HG03558 (cell line): ENCODE measurements at regions not wholly inside any gene's neighbourhood (a gene's known extent, or its start where the extent isn't known, plus 50 kb on each side); places are given as distances from the start of the nearest gene placed in this dataset.
"Not testable (repeated sequence)": the region's sequence is repeated elsewhere in the genome, so short reads cannot be mapped to it uniquely, and the experiment has no call there.

Source experiments
- ATAC-seq: cut with Tn5 transposase; IDR thresholded peaks from one replicate; pipeline ENCODE4 v1.9.1; 2021; ENCODE audit warnings: moderate number of reproducible peaks; ENCODE audit not compliant: unreplicated experiment; ENCODE audit errors: extremely low read depth

DNA sequence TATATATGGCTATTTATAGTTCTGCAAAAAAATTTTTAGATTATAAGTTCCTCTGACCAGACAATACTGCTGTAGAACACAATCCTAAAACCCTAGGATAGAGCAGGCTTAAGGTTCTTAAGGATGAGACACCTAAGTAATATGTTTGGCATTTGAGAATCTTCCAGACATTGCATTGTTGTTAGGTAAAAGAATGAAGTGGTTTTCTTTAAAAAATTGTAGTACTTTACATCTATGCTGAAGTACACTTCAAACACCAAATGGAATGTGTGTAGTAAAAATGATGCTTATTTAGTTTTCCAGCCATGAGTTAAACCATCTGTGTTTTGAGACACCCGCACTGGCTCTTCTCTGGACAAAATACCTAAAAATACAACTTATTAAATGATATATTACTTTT lies 857.7 kb downstream of the OTOL1 start:
- no peak for ATAC-seq

DNA sequence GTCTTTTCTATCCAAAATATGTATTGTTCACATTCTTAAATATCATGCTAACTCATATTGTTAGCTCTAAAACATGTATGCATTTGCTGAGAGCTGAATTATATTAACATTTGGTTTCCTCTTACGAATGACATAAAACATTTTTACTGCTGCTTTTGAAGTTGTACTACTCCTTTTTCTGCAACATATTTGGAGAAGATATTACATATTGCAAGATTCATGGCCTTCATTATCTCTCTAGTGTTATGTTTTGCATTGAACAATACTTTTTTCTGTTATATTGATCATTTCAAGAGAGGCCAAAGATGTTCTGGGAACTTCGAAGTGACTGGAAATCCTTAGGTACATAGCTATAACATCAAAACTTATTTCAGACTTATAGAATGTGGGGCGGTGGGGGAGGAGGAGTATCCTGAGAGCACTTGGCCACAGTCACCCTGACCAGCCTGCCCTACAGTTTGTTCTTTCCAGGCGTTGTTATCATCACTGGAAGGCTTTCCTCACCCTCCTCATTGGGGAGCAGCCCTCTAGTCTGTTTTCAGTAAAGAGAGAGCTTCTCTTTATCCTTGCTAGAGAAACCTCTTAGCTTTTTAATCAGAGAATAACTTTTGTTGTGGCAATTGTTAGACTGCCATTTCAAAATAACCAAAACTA lies 868.6 kb downstream of the OTOL1 start:
- ATAC-seq = no peak

DNA sequence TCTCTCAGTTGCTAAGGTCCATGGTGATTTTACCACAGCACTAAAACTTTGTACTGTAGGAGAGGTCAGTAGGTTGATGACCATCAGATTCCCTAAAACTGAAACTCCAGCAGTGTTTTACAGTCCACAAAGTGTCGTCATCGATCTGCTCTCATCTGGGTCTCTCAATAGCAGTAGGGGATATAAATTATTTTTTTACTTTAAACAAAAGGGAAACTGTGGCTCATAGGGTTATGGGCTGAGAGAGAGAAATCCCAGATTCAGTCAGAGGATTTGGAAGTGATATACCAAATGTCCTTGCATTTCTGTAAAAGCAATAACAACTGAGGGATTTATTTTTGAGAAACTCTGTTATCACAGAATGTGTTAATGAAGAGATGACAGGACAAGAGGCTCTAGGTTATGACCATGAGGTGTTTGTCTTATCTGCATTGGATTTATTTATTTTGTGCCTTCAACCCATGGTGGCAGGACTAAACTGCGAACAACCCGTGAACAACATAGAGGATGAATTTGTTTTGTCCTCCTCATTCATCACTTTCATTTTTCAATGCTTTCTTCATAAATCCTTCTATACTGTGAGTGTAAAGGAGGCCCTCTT lies 869.7 kb downstream of the OTOL1 start:
- ATAC-seq = no peak

DNA sequence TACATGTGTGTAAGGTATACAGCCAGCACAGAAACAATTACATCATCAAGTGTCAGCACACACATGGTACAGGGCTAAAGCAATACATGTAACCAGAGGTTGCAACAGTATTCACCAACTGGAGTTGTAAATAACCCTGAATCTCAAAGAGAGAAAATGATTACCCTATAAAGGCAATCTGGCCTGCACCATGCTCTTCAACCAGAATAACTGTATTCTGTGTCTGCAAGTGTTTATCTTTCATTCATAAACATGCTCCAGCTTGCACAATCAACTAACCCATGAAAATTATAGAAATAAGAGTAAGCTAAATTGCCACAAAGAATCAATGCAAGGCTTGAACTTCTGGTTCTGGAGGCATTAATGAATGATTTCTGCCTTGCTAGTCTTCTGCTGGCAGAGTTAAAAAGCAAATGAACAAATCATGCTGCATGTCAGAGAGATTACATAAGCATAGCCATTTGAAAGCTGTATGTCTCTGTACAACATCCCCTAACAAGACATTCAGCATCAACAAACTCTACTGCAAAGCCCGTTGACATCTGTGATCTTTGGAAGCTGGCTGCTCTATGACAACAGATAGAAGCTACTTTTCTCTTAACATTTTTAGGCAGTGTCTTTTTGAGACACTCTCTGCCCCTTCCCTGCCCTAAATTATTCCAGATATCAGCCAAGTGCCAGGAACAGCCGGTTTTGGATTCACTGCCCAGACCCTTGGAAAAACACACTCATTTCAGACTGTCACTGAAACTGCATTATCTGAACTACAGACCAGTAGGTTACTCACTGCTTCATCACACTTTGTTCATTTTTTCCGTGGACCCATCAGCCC lies 871.0 kb downstream of the OTOL1 start:
- ATAC-seq = no peak

DNA sequence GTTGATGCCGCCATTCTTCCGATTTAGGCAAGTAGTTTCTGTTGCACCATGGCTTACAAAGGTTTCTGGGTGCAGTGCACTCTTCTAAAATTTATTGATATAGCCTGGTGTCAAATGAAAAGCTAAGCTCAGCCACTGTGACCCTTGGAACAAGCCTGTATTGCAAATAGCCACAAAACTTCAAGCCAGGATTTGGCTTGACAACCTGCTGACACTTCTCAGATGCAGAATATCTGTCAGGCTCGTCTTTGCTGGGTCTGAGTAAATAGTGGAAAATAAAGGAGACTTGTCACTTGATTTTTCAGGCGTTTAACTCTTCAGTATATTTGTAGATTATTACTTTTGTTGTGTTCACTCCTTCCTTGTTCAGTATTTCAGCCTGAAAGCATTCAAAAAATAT lies 871.8 kb downstream of the OTOL1 start:
- no peak for ATAC-seq

DNA sequence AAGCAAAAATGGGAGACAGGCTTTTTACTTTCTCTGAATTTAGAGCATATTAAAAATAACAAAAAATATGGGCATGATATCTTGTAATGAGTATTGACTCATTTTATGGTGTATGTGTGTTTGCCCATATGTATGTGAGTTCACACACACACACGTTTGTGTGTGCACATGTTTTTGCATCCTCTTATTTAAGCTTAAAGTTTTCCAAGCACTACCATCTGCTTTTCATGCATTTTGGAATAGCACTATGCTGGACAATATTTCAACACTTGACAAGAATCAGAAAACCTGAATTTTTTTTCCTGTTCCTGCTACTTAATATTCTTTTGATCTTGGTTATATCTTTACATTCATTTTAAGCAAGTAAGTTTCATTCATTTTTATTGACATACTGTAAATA lies 872.7 kb downstream of the OTOL1 start:
- no peak for ATAC-seq

DNA sequence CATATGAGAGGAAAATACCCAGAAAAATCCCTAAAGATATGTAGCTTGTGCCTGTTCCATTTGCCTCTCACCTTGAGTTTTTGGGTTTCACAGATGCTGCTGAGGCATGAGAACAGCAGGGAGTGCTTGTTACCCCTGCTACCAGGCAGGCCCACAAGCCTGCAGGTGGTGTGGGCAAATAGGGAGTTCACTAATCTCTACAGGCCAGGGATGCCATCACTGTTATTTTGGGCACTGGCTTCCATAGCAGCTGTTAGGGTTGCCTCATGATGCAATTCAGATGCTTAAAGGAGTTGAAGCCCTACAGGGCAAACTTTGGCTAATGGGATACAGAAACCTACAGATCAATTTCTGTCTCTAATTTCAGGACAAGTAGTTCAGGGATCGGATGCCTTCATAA lies 873.5 kb downstream of the OTOL1 start:
- no peak for ATAC-seq

DNA sequence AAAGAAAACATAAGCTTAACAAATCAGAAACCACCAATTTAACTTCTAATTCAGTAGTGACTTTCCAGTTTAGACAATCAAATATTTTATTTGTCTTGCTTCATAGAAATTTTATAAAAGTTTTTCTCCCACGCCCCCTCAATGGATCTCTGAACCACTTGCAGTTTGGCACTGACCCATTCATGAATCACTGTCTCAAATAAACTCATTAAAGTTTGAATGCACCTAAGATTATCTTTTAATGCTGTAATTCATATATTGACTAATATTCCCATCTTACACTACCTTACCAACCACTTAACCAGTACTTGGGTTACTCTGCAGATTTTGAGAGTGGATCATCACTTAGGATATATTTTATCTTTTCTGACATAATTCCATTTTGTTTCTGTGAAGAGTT lies 880.2 kb downstream of the OTOL1 start:
- ATAC-seq = no peak

DNA sequence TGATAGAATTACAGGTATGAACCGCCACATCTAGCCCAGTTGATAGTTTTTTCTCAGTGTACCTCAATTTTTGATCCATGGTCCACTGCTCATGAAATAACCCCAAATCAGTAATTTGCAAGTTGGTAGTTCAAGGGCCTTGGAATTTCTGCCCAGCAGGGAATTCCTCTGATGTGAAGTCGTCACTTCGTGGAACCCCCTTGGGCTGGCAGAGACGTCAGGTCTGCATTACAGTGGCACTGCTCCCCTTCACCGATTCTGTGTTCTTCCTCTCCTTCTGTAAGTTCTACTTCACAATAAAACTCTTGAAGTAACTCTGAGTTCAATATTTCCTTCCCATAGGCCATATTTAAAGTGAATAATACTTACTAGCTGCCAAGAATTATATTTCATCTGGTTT lies 881.0 kb downstream of the OTOL1 start:
- no peak for ATAC-seq

DNA sequence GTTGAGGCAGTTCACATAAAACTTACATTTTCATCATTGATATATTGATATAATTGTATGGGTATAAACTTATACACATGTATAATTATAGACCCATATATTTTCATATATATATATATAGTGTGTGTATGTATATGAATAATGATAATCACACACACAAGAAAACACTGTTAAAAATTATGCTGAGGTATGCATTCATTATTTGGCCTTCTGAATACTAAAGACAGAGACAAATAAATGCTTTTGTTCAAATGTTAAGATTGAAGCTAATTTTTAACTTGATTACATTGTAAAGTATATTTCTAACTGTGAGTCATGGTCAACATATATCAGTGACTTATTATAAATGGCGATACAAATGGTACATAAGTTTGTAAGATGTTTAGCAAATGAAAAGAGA lies 888.8 kb downstream of the OTOL1 start:
- no peak for ATAC-seq

DNA sequence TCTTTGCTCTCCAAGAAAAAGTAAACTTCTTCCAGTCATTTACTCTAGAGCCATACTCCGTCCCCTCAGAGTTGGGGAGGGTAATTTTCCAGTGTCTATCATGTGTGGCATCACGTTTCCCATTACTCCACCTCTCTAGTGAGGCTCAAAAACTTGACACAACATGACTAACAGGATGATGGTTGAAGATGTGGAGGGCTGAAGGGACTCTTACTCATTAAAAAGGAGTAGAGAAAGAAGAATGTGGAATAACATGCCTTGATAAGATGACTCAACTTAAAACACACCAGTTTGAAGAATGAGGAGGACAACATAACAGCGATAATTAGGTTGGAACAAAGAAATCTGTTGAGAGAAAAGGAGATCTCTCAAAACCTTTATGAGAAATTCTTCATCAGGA lies 894.3 kb downstream of the OTOL1 start:
- no peak for ATAC-seq

DNA sequence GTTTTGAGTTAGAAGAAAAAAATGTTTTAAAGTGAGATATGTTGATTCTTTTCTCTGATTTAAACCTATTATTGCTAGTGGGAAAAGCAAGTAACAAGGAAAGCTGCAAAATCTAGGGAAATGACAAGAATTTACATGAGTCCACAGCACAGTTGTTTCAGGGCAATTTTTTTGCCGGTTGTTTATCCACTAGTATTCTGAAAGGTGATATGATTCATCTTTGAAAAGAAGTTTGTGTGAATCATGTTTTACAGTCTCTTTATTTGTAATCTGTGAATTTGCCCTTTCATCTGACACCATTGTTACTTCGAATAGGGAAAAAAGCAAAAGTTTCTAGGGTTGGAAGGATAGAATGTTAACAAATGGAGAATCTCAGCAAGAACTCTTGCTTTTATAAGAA lies 894.7 kb downstream of the OTOL1 start:
- no peak for ATAC-seq

DNA sequence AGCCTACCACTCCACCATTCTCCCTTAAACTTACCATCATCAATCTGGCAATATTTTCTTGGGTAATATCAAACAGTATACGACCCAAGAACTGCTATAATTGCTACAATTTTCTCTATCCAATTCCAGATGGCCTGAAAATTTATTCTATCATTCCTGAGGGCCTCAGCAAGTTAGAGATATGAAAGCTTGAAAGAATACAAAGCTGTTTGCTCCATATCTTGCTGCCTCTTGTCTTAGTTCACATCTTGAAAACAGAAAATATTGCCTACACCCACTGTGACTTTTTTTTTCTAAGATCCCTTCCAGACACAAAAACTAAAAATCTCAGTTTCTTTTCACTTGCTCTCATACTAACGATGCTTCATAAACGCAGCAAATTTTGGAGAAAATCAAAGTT lies 898.9 kb downstream of the OTOL1 start:
- no peak for ATAC-seq

DNA sequence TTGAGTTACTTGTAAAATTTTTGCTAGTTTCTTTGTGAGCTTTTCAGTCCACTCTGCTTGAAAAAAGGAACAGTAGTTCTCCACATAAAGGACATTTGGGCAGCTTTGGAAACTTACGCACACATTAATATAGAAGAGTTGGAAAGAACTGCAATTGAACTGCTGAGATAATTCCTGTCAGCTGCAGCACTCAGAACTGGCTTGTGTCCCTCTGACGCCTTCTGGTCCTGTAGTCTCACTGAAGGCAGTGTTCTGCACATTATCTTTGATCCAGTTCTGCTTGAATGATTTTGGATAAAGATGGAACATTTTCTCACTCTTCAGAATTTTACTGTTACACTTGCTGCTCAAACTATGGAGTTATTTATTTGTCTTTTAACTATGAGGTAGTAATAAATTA lies 901.9 kb downstream of the OTOL1 start:
- no peak for ATAC-seq

DNA sequence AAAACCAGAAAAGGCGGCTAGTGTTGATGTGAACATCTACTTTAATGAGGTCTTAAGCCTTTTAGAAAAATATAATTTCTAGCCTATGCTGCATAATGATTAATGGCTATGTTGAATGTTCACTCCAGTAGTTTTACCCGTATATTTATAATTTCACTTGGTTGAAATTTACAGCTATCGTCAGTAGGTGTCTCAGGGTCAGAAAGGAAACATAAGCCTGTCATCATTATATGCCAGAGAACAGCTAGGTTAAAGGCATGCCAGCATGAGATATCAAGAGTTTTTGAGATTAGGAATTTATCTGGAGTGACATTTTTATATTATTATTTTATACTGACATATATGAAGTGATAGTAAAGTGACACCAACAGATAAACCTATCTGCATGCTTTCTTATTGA lies 904.1 kb downstream of the OTOL1 start:
- ATAC-seq = no peak

DNA sequence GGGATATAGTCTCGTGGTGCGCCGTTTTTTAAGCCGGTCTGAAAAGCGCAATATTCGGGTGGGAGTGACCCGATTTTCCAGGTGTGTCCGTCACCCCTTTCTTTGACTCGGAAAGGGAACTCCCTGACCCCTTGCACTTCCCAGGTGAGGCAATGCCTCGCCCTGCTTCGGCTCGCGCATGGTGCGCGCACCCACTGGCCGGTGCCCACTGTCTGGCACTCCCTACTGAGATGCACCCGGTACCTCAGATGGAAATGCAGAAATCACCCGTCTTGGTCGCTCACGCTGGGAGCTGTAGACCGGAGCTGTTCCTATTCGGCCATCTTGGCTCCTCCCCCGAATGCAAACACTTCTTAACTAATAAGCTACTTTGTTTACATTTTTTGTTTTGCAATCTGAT lies 914.9 kb downstream of the OTOL1 start:
- not testable (repeated sequence) for ATAC-seq

DNA sequence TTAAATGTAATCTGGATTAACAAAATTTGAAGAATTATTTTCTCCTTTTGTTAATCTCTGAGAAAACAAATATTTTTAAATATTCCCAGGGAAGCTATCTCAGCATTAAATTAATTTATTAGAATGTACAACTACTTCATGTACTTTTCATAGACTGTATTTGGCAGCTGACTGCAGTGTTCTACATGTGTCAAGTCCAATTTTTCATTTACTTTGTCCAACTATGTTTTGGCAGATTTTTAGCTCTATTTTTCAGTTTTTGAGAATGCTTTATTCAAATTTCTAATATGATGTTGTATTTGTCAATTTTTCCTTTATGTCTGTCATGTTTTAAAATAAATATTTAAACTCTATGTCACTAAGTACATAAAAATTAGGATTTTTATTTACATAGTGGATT lies 925.1 kb downstream of the OTOL1 start:
- ATAC-seq = no peak

DNA sequence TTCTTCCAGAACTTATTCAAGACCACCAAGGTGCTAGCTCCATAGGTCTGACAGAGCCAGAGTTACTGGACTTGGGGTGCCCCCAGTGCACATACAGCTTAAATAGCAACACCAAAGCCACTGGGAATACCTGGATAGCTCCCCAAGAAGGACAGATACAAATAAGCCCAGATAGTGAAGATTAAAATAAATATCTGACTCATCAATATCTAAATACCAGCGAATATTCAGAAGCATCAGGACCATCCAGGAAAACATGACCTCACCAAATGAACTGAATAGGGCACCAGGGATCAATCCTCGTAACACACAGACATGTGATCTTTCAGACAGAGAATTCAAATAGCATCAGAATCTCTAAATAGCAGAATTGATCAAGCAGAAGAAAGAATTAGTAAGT lies 931.6 kb downstream of the OTOL1 start:
- no peak for ATAC-seq

DNA sequence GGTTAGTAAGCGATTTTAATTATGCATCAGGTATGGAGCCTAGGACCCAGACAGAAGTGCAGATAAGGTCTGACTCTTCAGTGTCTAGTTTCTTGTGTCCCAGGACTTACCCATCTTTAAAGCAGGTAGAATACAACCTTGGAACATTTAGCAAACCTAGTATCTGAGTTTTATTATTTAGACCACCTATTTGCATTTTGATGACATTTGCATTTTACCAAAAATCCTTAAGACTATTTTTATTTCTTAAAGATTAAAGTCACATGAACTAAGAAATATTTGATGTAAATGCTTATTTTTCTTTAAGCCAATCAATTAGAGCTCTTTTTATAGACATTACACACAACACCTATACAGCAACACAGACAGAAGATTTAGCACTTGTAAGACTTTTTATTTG lies 939.1 kb downstream of the OTOL1 start:
- ATAC-seq = no peak

DNA sequence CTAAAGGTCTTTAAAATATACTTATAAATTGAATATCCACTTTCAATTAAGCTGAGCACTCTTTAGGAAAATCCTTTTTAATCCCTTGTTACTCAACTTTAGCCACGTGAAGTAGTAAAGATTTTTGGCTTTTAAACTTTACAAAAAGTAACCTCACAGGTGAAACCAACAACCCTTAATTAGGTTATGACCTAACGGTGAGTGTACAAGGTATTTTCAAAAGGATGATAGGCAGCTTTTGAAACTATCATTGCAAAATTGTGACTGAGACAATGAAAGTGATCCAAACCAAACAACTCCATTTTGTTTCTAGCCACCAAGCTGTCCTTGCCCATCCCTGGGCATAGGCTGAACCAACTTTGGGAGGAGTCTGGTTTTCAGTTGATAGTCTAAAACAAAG lies 940.2 kb downstream of the OTOL1 start:
- ATAC-seq = no peak

DNA sequence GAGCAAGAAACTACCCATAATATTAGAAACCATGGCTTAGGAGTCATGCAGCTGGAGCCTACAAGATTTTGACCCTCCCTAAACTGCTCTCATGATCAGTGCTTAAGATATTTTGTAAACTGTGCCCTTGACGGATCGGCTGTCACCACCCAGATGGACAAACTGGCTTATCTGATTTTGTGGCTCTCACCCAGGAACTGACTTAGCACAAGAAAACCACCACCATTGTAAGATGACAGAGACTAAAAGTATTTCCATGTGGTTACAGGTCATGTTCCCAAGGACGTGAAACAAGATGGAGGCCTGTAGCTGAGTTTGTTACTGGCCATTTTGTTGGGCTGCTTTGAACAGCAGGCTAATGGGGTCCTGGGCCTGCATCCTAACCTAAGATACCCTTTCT lies 940.9 kb downstream of the OTOL1 start:
- no peak for ATAC-seq

DNA sequence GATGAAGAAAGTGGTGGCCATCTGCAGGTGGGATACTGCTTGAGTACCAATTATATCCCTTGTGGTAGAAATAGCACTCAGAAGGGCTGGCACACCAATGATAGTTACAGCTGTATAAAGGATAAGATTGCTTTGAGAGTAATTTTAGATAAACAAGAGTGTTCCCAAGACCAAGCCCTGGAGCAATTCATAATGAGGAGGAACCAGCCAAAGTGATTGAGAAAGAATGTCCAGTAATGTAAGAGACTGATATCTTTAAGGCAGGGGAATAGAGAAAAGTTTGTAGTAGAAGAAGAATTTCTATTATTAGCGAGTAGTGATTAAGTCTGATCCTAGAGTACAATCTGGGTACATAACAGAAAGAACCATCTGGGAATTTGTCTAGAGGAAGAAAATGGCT lies 945.1 kb downstream of the OTOL1 start:
- ATAC-seq = no peak
